ENCODE measurements at regions not wholly inside any gene's neighbourhood (a gene's known extent, or its start where the extent isn't known, plus 50 kb on each side); places are given as distances from the start of the nearest gene placed in this dataset.

DNA sequence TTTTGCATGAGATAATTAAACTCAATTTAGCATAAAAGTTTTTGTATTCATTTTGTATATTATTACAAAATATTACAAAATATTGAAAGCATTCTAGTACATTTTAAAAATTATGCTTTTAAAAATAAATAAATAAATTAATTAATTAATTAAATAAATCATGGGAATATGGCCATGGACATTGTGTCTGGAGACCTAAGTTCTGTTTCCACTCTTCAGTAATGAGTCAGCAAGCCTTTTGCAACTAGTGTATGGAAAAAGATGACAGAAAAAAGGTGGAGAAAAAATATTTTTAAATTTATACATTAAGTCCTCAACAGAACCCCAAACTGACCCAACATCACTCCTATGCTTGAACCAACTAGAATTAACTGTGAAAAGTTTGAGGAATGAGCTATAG lies 1187.5 kb upstream of the USP15 start:
- TF ChIP-seq MXI1 (conservative IDR thresholded peaks at IDR 0.05; ENCODE audit: poor library complexity, severe bottlenecking) (no peak), POLR2AphosphoS5 (IDR thresholded peaks at IDR 0.05) (no peak), EP300 (conservative IDR thresholded peaks at IDR 0.05; ENCODE audit: poor library complexity, severe bottlenecking) (no peak), RAD21 (conservative IDR thresholded peaks at IDR 0.05) (no peak), TAF1 (IDR thresholded peaks at IDR 0.05; ENCODE audit: low read depth) (no peak), SMC3 (conservative IDR thresholded peaks at IDR 0.05; ENCODE audit: poor library complexity) (no peak), EZH2 (IDR thresholded peaks at IDR 0.05; ENCODE audit: borderline replicate concordance, insufficient read depth, low read length, poor library complexity, severe bottlenecking) (no peak)
- TF ChIP-seq, protein P1, sequence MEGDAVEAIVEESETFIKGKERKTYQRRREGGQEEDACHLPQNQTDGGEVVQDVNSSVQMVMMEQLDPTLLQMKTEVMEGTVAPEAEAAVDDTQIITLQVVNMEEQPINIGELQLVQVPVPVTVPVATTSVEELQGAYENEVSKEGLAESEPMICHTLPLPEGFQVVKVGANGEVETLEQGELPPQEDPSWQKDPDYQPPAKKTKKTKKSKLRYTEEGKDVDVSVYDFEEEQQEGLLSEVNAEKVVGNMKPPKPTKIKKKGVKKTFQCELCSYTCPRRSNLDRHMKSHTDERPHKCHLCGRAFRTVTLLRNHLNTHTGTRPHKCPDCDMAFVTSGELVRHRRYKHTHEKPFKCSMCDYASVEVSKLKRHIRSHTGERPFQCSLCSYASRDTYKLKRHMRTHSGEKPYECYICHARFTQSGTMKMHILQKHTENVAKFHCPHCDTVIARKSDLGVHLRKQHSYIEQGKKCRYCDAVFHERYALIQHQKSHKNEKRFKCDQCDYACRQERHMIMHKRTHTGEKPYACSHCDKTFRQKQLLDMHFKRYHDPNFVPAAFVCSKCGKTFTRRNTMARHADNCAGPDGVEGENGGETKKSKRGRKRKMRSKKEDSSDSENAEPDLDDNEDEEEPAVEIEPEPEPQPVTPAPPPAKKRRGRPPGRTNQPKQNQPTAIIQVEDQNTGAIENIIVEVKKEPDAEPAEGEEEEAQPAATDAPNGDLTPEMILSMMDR (IDR thresholded peaks at IDR 0.05; ENCODE audit: poor library complexity, severe bottlenecking): no peak
- TF ChIP-seq, protein P2, sequence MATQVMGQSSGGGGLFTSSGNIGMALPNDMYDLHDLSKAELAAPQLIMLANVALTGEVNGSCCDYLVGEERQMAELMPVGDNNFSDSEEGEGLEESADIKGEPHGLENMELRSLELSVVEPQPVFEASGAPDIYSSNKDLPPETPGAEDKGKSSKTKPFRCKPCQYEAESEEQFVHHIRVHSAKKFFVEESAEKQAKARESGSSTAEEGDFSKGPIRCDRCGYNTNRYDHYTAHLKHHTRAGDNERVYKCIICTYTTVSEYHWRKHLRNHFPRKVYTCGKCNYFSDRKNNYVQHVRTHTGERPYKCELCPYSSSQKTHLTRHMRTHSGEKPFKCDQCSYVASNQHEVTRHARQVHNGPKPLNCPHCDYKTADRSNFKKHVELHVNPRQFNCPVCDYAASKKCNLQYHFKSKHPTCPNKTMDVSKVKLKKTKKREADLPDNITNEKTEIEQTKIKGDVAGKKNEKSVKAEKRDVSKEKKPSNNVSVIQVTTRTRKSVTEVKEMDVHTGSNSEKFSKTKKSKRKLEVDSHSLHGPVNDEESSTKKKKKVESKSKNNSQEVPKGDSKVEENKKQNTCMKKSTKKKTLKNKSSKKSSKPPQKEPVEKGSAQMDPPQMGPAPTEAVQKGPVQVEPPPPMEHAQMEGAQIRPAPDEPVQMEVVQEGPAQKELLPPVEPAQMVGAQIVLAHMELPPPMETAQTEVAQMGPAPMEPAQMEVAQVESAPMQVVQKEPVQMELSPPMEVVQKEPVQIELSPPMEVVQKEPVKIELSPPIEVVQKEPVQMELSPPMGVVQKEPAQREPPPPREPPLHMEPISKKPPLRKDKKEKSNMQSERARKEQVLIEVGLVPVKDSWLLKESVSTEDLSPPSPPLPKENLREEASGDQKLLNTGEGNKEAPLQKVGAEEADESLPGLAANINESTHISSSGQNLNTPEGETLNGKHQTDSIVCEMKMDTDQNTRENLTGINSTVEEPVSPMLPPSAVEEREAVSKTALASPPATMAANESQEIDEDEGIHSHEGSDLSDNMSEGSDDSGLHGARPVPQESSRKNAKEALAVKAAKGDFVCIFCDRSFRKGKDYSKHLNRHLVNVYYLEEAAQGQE (IDR thresholded peaks at IDR 0.05; ENCODE audit: borderline replicate concordance): no peak

DNA sequence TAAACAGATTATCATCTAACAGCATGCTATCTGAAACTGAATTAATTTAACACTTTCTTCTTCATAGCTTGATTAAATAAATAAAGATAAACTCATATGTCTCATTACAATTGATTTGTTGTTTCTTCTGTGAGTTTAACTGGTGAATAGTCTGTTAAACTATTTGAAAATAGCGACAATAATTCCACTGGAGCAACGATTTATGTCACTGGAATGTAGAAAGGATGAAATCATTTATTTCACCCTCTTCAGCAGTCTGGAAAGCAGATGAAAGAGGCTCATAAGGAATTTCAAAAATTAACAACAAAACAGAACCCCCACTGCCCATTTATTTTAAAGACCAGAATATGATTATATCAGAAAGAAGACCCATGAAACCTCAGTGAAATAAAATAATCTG lies 1165.1 kb upstream of the USP15 start:
- H3K4me3 ChIP-seq (ENCODE audit: low read length): no peak overlapping the region
- TF ChIP-seq EP300 (conservative IDR thresholded peaks at IDR 0.05; ENCODE audit: poor library complexity, severe bottlenecking) (no peak), MXI1 (conservative IDR thresholded peaks at IDR 0.05; ENCODE audit: poor library complexity, severe bottlenecking) (no peak), RAD21 (conservative IDR thresholded peaks at IDR 0.05) (no peak)
- TF ChIP-seq, protein P2 (IDR thresholded peaks at IDR 0.05; ENCODE audit: borderline replicate concordance): no peak
- TF ChIP-seq, protein P1 (IDR thresholded peaks at IDR 0.05; ENCODE audit: poor library complexity, severe bottlenecking): no peak
- H3K36me3 ChIP-seq (ENCODE audit: insufficient read depth, low read length): no peaks in the 10 kb centered on the region
- no peak overlapping the region for H3K27ac ChIP-seq (ENCODE audit: low read length)
- H3K9me3 ChIP-seq (ENCODE audit: low read length): no peaks in the 10 kb centered on the region
- H3K4me2 ChIP-seq (ENCODE audit: low read length): no peak overlapping the region
- H3K79me2 ChIP-seq (replicated peaks; ENCODE audit: insufficient read depth, low read length): no peaks in the 10 kb centered on the region
- no peak overlapping the region for H3K9ac ChIP-seq (ENCODE audit: low read length)
- H2AFZ ChIP-seq (ENCODE audit: low read depth, low read length): no peak overlapping the region
- H3F3A ChIP-seq (ENCODE audit: insufficient read depth, low read length, poor library complexity, severe bottlenecking): no peaks in the 10 kb centered on the region
- no peaks in the 10 kb centered on the region for H3K9me2 ChIP-seq (ENCODE audit: insufficient read depth, low read length)
- H4K20me1 ChIP-seq (ENCODE audit: insufficient read depth): no peaks in the 10 kb centered on the region
- H3K27me3 ChIP-seq (ENCODE audit: insufficient read depth, low read depth, low read length): no peaks in the 10 kb centered on the region

More for the DNA sequence above, 1187.5 kb upstream of the USP15 start:
- no peaks in the 10 kb centered on the region for H3K79me2 ChIP-seq (replicated peaks; ENCODE audit: insufficient read depth, low read length)
- no peaks in the 10 kb centered on the region for H3K9me3 ChIP-seq (ENCODE audit: low read length)
- H4K20me1 ChIP-seq (ENCODE audit: insufficient read depth): no peaks in the 10 kb centered on the region
- H3K9me2 ChIP-seq (ENCODE audit: insufficient read depth, low read length): no peaks in the 10 kb centered on the region
- no peak overlapping the region for H3K9ac ChIP-seq (ENCODE audit: low read length)
- H3K4me3 ChIP-seq (ENCODE audit: low read length): no peak overlapping the region
- no peak overlapping the region for H3K4me2 ChIP-seq (ENCODE audit: low read length)
- no peaks in the 10 kb centered on the region for H3K27me3 ChIP-seq (ENCODE audit: insufficient read depth, low read depth, low read length)
- no peaks in the 10 kb centered on the region for H3F3A ChIP-seq (ENCODE audit: insufficient read depth, low read length, poor library complexity, severe bottlenecking)
- no peak overlapping the region for H3K27ac ChIP-seq (ENCODE audit: low read length)
- H2AFZ ChIP-seq (ENCODE audit: low read depth, low read length): no peak overlapping the region
- no peaks in the 10 kb centered on the region for H3K36me3 ChIP-seq (ENCODE audit: insufficient read depth, low read length)

Measured in neural cell (in vitro differentiated cells).